ENCODE measurements at regions not wholly inside any gene's neighbourhood (a gene's known extent, or its start where the extent isn't known, plus 50 kb on each side); places are given as distances from the start of the nearest gene placed in this dataset.
A peak's percentile ranks its signal among the peaks of the same experiment; 100 is the strongest.

DNA sequence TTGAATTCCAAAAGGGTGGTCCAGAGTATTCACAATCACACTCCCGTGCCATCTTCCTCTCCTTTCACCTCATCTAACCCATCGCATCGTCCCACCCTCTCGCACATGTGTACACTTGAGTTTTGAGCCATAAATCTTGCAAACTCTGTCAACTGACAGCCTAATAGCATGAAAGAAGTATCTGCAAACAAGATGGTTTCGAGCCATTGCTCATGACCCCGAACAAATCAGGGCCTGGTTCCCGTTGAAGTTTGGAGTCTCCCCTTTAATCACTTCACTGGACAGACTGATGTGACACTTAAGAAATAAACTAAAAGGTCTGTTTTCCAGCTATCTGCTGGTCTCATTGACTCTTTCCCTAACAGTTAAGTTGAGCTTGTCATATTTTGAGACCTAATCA is 223.6 kb upstream of the SOX5 start:
- no peak for ATAC-seq
- intact Hi-C loops (cut with micrococcal nuclease): no loop called here
- DNase-seq: no peak

GRCh38 chr12:24172773-24173066 is 223.2 kb upstream of the SOX5 start:
- ATAC-seq (no peak), DNase-seq (no peak)
- intact Hi-C loops (cut with micrococcal nuclease): no loop called here

DNA sequence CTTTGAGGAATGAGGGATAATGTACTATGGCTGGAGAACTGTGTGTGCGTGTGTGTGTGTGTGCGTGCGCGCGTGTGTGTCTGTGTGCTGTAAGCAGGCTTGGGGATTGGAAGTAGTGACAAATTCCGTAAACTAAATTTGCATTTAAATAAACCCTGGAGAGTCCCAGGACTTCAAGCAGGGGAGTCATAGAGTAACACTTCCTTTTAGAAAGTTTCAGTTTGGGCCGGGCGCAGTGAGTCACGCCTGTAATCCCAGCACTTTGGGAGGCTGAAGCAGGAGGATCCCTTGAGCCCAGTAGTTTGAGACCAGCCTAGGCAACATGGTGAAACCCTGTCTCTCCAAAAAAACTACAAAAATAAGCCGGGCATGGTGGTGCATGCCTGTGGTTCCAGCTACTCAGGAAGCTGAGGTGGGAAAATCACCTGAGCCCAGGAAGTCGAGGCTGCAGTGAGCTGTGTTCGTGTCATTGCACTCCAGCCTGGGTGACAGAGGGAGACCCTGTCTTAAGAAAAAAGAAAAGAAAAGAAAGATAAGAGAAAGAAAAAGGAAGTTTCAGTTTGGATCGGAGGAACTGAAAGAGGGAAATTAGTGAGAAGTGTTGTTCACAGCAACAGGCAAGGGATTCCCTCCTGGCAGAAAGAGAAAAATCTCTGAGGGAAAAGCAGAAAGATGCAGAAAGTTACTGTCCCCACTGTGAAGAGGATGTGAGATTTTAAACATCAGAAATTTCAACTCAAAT is 222.7 kb upstream of the SOX5 start:
- ATAC-seq (no peak), DNase-seq (no peak)
- intact Hi-C loops (cut with micrococcal nuclease): no loop called here

DNA sequence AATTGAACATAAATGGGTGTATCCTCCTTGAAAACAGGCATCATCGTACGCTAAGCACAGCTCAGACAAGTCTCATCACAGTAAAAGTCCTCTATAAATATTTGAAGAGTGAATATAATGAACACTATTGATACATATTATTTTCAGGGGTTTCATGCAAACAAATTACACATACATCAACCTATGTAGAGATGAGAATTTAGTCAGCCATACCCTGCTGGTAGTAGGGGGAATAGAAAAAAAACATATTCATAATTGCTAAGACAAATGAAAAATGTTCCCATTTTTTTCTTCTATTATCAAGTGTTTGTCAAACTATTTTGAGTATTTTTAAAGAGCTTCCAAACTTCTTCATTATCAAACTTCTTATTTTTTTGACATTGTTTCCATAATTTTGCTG is 205.6 kb upstream of the SOX5 start:
- DNase-seq: no peak
- intact Hi-C loops (cut with micrococcal nuclease): no loop called here
- no peak for ATAC-seq

GRCh38 chr12:24153079-24153478 is 203.6 kb upstream of the SOX5 start:
- no peak for DNase-seq
- no peak for ATAC-seq
- intact Hi-C loops (cut with micrococcal nuclease): no loop called here

DNA sequence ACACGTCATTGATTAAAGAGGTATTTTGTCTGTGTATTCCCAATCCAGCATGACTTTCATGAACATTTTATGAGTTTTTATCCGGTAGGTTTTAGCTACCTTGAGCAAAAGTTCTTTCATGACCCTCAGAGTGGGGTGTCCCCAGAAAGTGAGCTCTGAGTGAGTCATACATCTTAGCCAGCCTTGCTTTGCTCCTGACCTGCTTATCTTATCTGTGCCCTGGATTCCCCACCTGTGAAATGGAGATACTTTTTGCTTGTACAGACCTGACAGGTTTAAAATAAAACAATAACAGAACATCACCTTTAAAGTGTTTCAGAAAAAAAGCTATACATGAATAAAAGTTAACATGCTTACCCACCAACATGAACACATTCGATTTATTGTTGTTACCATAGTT is 202.8 kb upstream of the SOX5 start:
- DNase-seq: no peak
- intact Hi-C loops (cut with micrococcal nuclease): no loop called here
- no peak for ATAC-seq

- ATAC-seq (no peak), DNase-seq (no peak)
- intact Hi-C loops (cut with micrococcal nuclease): no loop called here
Observed at GRCh38 chr12:24143928-24144327, 194.5 kb upstream of the SOX5 start.

GRCh38 chr12:24139035-24139434 is 189.6 kb upstream of the SOX5 start:
- ATAC-seq: no peak
- intact Hi-C loops (cut with micrococcal nuclease): no loop called here

GRCh38 chr12:24138041-24138440 is 188.6 kb upstream of the SOX5 start:
- intact Hi-C loops (cut with micrococcal nuclease): no loop called here
- ATAC-seq (no peak), DNase-seq (no peak)

More at GRCh38 chr12:24139035-24139434, 189.6 kb upstream of the SOX5 start:
- no peak for DNase-seq

GRCh38 chr12:24135158-24135850 is 185.8 kb upstream of the SOX5 start:
- DNase-seq (no peak), ATAC-seq (no peak)
- intact Hi-C loops (cut with micrococcal nuclease): no loop called here

DNA sequence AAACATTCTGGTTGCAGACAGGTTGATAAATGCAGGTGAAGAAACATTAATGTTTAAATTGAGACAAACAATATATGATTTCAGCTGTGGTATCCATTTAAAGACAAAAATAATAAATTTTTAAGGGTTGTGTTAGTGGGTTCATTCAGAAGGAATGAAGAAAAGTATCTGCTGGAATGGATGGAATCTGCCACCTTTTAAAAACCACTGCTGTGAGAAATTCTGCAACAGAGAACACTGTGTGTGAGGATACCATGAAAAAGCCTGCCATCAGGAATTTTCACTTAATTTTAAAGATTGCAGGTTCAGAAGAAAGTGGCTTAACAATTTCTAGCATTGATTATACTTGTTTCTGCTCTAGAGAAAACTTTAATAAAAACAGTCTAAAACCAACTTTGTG is 184.6 kb upstream of the SOX5 start:
- ATAC-seq: no peak
- DNase-seq: no peak
- intact Hi-C loops (cut with micrococcal nuclease): no loop called here

GRCh38 chr12:24133384-24133783 is 183.9 kb upstream of the SOX5 start:
- no peak for ATAC-seq

GRCh38 chr12:24127919-24128721 is 178.7 kb upstream of the SOX5 start:
- intact Hi-C loops (cut with micrococcal nuclease): no loop called here
- ATAC-seq: no peak
- DNase-seq: no peak

More at GRCh38 chr12:24133384-24133783, 183.9 kb upstream of the SOX5 start:
- intact Hi-C loops (cut with micrococcal nuclease): no loop called here
- no peak for DNase-seq

- no peak for ATAC-seq
- intact Hi-C loops (cut with micrococcal nuclease): no loop called here
- DNase-seq: no peak
Observed at GRCh38 chr12:24125280-24125679, 175.8 kb upstream of the SOX5 start.

DNA sequence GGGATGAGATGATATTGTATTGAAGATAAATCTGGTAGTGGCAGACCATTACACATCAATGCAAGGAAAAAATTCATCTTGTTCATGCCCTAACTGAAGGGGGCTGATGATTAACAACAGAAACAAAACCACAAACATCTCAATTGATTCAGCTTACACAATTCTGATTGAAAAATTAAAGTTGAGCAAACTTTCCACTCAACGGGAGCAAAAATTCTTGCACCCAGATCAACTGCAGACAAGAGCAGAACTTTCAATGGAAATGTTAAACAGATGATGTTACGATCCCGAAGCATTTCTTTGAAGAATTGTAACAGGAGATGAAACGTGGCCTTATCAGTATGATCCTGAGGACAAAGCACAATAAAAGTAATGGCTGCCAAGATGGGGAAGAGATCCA is 172.4 kb upstream of the SOX5 start:
- DNase-seq (no peak), ATAC-seq (no peak)
- intact Hi-C loops (cut with micrococcal nuclease): no loop called here

DNA sequence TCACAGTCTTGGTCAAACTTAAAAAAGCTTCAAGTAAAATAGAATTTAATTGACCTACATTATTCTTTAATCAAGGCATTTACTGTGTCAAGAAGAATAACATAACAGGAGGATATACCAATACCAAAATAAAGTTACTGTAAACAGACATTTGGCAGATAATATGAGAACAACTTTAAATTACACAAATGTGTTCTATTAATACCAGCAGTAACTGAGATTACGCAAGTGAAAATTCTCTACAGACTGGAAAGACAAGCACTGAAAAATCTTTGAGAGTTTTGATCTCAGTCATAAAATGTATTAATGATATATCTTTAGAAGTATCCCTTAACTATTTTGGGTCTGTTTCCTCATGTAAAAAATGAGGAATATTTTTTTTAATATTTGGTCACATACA is 169.2 kb upstream of the SOX5 start:
- peak; percentile 24 for ATAC-seq
- intact Hi-C loops (cut with micrococcal nuclease): no loop called here
- DNase-seq: no peak

GRCh38 chr12:24116548-24116947 is 167.1 kb upstream of the SOX5 start:
- intact Hi-C loops (cut with micrococcal nuclease): no loop called here
- no peak for DNase-seq
- ATAC-seq: no peak

DNA sequence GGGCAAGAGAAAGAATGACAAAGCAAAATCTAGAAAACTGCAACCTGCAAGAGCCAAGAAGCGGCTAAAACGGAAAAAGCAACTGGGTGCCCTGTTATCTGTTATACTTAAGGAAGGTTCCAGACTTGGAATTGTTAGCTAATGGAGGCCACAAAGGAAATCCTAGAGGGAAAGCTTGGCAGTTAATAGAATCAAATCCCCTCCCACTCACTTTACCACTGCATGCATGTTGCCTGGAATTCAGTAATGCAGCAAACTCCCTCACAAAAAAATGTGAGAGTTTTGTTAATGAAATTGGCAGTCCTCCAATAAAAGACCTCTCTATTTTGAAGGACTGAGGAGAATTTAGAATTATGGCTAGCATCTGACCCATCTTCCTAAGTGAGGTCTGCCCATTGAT is 164.2 kb upstream of the SOX5 start:
- intact Hi-C loops (cut with micrococcal nuclease): no loop called here
- ATAC-seq: no peak
- no peak for DNase-seq

GRCh38 chr12:24111616-24112015 is 162.1 kb upstream of the SOX5 start:
- intact Hi-C loops (cut with micrococcal nuclease): no loop called here
- no peak for DNase-seq
- ATAC-seq: no peak

DNA sequence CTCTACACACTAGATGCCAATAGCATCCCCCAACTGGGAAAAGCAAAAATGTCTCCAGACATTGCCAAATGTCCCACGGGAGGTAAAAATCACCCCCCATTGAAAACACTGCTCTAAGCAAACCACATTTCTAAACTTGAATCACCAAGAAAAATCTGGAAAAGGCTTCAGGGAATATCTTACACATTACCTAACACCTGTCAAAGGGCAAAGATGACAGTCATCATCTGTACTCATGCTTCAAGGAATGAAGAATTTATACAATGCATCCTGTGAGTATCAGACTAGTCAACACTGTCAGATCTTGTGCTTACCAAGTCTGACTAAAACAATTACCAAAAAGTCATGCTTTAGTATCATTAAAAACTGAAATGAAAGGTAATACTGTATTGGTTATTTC is 161.6 kb upstream of the SOX5 start:
- intact Hi-C loops (cut with micrococcal nuclease): no loop called here
- ATAC-seq: no peak
- DNase-seq: no peak

Measured in left ventricle myocardium superior (tissue), 1 donor.